WTC11 (cell line): ENCODE measurements at regions not wholly inside any gene's neighbourhood (a gene's known extent, or its start where the extent isn't known, plus 50 kb on each side); places are given as distances from the start of the nearest gene placed in this dataset.

Source experiments
- ATAC-seq: fragments of 200-7000 bp; cut with Tn5 transposase; 2 replicates; pipeline ENCODE4 v1.10.0; 2021; ENCODE audit warnings: mild to moderate bottlenecking, moderate library complexity
- CTCF ChIA-PET: fragments of 300-600 bp; sonication (Branson Sonifier 250); formaldehyde crosslinking; loops from one replicate; lab custom pipeline; 2021; ENCODE audit warnings: antibody characterized with exemption; lab: Charles Lee
- POLR2A ChIA-PET: fragments of 350-600 bp; sonication (Branson Sonifier 250); formaldehyde crosslinking; loops from one replicate; lab custom pipeline; 2021; ENCODE audit warnings: antibody characterized with exemption; lab: Charles Lee
- DNase-seq: peaks from one replicate; pipeline ENCODE4 v3.0.0; 2021; ENCODE audit warnings: low spot score
- H3K27ac Mint-ChIP-seq: 2 replicates; pipeline ENCODE4 v1.8.0; 2021; ENCODE audit warnings: mixed read lengths
- H3K27me3 Mint-ChIP-seq: 2 replicates; pipeline ENCODE4 v1.8.0; 2021; ENCODE audit warnings: low read depth, mild to moderate bottlenecking, moderate library complexity, mixed read lengths
- H3K36me3 Mint-ChIP-seq: 2 replicates; pipeline ENCODE4 v1.8.0; 2021; ENCODE audit warnings: mixed read lengths
- H3K4me1 Mint-ChIP-seq: 2 replicates; pipeline ENCODE4 v1.8.0; 2022; ENCODE audit warnings: mixed read lengths
- H3K4me3 Mint-ChIP-seq: 2 replicates; pipeline ENCODE4 v1.8.0; 2021; ENCODE audit warnings: mild to moderate bottlenecking, moderate library complexity, mixed read lengths
- H3K9me3 Mint-ChIP-seq: 2 replicates; pipeline ENCODE4 v1.8.0; 2021; ENCODE audit warnings: mixed read lengths
- AR ChIP-seq: fragments of 250-450 bp; sonication (Bioruptor Pico); IDR thresholded peaks from 2 replicates; pipeline ENCODE4 v1.9.0; 2021; ENCODE audit warnings: mild to moderate bottlenecking
- CREM ChIP-seq: sonication (generic); formaldehyde crosslinking; IDR thresholded peaks from 2 replicates; pipeline ENCODE4 v1.8.1; 2022; ENCODE audit warnings: mild to moderate bottlenecking, missing genetic modification reagents, moderate library complexity
- E2F1 ChIP-seq: sonication (generic); formaldehyde crosslinking; IDR thresholded peaks from 2 replicates; pipeline ENCODE4 v1.8.0; 2022; ENCODE audit warnings: mild to moderate bottlenecking, missing genetic modification reagents
- ELF4 ChIP-seq: sonication (generic); formaldehyde crosslinking; IDR thresholded peaks from 2 replicates; pipeline ENCODE4 v1.8.1; 2022; ENCODE audit warnings: low read depth, mild to moderate bottlenecking, moderate library complexity, missing genetic modification reagents
- ETV6 ChIP-seq: sonication (generic); formaldehyde crosslinking; IDR thresholded peaks from 2 replicates; pipeline ENCODE4 v1.8.1; 2022; ENCODE audit warnings: mild to moderate bottlenecking, missing genetic modification reagents
- FOXJ3 ChIP-seq: sonication (generic); formaldehyde crosslinking; IDR thresholded peaks from 2 replicates; pipeline ENCODE4 v1.9.0; 2021; ENCODE audit warnings: missing genetic modification reagents, mild to moderate bottlenecking, borderline replicate concordance
- FOXP1 ChIP-seq: sonication (generic); formaldehyde crosslinking; IDR thresholded peaks from 2 replicates; pipeline ENCODE4 v1.8.0; 2022; ENCODE audit warnings: missing genetic modification reagents, mild to moderate bottlenecking, moderate library complexity, borderline replicate concordance
- FOXP4 ChIP-seq: sonication (generic); formaldehyde crosslinking; IDR thresholded peaks from 2 replicates; pipeline ENCODE4 v1.8.0; 2022; ENCODE audit warnings: mild to moderate bottlenecking, missing genetic modification reagents
- GRHL2 ChIP-seq: fragments of 250-450 bp; sonication (Bioruptor Pico); IDR thresholded peaks from 2 replicates; pipeline ENCODE4 v1.8.0; 2022; ENCODE audit warnings: mild to moderate bottlenecking, moderate library complexity; ENCODE audit not compliant: insufficient replicate concordance, severe bottlenecking
- GTF2I ChIP-seq: fragments of 250-450 bp; sonication (Bioruptor Pico); conservative IDR thresholded peaks from 2 replicates; pipeline ENCODE4 v1.4.0; 2021; ENCODE audit warnings: mild to moderate bottlenecking
- HMGXB4 ChIP-seq: sonication (generic); formaldehyde crosslinking; IDR thresholded peaks from 2 replicates; pipeline ENCODE4 v1.8.1; 2023; ENCODE audit warnings: mild to moderate bottlenecking, moderate library complexity, missing genetic modification reagents
- RELA ChIP-seq: sonication (generic); formaldehyde crosslinking; IDR thresholded peaks from 2 replicates; pipeline ENCODE4 v1.8.1; 2022; ENCODE audit warnings: missing genetic modification reagents, mild to moderate bottlenecking, borderline replicate concordance
- SOX15 ChIP-seq: fragments of 250-450 bp; sonication (Bioruptor Pico); IDR thresholded peaks from 2 replicates; pipeline ENCODE4 v1.9.0; 2021; ENCODE audit warnings: mild to moderate bottlenecking
- ZBTB21 ChIP-seq: sonication (generic); formaldehyde crosslinking; IDR thresholded peaks from 2 replicates; pipeline ENCODE4 v1.8.1; 2023; ENCODE audit warnings: mild to moderate bottlenecking, missing genetic modification reagents, borderline replicate concordance
- ZBTB43 ChIP-seq: sonication (generic); formaldehyde crosslinking; IDR thresholded peaks from 2 replicates; pipeline ENCODE4 v1.8.1; 2023; ENCODE audit warnings: mild to moderate bottlenecking, missing genetic modification reagents
- ZNF121 ChIP-seq: sonication (generic); formaldehyde crosslinking; IDR thresholded peaks from 2 replicates; pipeline ENCODE4 v1.8.0; 2023; ENCODE audit warnings: missing genetic modification reagents
- ZNF232 ChIP-seq: sonication (generic); formaldehyde crosslinking; IDR thresholded peaks from 2 replicates; pipeline ENCODE4 v1.8.0; 2022; ENCODE audit warnings: mild to moderate bottlenecking, missing genetic modification reagents
- ZNF396 ChIP-seq: fragments of 250-450 bp; sonication (Bioruptor Pico); IDR thresholded peaks from 2 replicates; pipeline ENCODE4 v1.8.0; 2021; ENCODE audit warnings: mild to moderate bottlenecking, moderate library complexity, borderline replicate concordance
- ZNF671 ChIP-seq: fragments of 250-450 bp; sonication (Bioruptor Pico); IDR thresholded peaks from 2 replicates; pipeline ENCODE4 v1.8.0; 2021; ENCODE audit warnings: mild to moderate bottlenecking
- ZSCAN18 ChIP-seq: fragments of 250-450 bp; sonication (Bioruptor Pico); IDR thresholded peaks from 2 replicates; pipeline ENCODE4 v2.1.2; 2022; ENCODE audit warnings: mild to moderate bottlenecking, moderate library complexity

GRCh38 chr7:17212188-17212587 lies 86.3 kb upstream of the AHR start (continued):
- TF ChIP-seq ZNF396 (no peak), GTF2I (CRISPR knock-in tag) (no peak), ZBTB21 (no peak), ZBTB43 (no peak), ETV6 (CRISPR knock-in tag) (no peak), HMGXB4 (CRISPR knock-in tag) (no peak)
- TF ChIP-seq, all 79 proteins: peak for 0

GRCh38 chr7:17227766-17228490 lies 70.5 kb upstream of the AHR start:
- no peak for ATAC-seq
- no peak overlapping the region for H3K4me3 Mint-ChIP-seq
- POLR2A ChIA-PET, result interaction anchor here (0.7 kb wide), 1 partner anchor 314 kb away, joined by 7 read pairs; no protein-coding TSS in a partner anchor

GRCh38 chr7:17229228-17229627 lies 69.2 kb upstream of the AHR start:
- ATAC-seq (no peak), DNase-seq (no peak)
- H3K9me3 Mint-ChIP-seq, result no peaks in the 10 kb centered on the region
- TF ChIP-seq FOXP4 (CRISPR knock-in tag) (no peak), FOXJ3 (CRISPR knock-in tag) (no peak), ZBTB21 (no peak), AR (no peak), ZNF232 (no peak), CREM (CRISPR knock-in tag) (no peak), GRHL2 (CRISPR knock-in tag) (no peak), RELA (CRISPR knock-in tag) (no peak), ZNF671 (CRISPR knock-in tag) (no peak)
- H3K4me3 Mint-ChIP-seq, result no peak overlapping the region
- no peaks in the 10 kb centered on the region for H3K4me1 Mint-ChIP-seq
- POLR2A ChIA-PET, result no interaction called here
- no peaks in the 10 kb centered on the region for H3K27me3 Mint-ChIP-seq
- H3K36me3 Mint-ChIP-seq, result no peaks in the 10 kb centered on the region
- CTCF ChIA-PET, result no interaction called here
- no peak overlapping the region for H3K27ac Mint-ChIP-seq

More at GRCh38 chr7:17227766-17228490, 70.5 kb upstream of the AHR start:
- no peaks in the 10 kb centered on the region for H3K9me3 Mint-ChIP-seq
- H3K4me1 Mint-ChIP-seq, result no peaks in the 10 kb centered on the region
- H3K27ac Mint-ChIP-seq, result no peak overlapping the region
- H3K27me3 Mint-ChIP-seq, result no peaks in the 10 kb centered on the region
- no peaks in the 10 kb centered on the region for H3K36me3 Mint-ChIP-seq
- TF ChIP-seq ZSCAN18 (CRISPR knock-in tag), result no peak
- no peak for TF ChIP-seq ZNF121
- TF ChIP-seq E2F1 (CRISPR knock-in tag), result no peak
- no peak for TF ChIP-seq SOX15 (CRISPR knock-in tag)
- TF ChIP-seq FOXP1 (CRISPR knock-in tag), result no peak
- TF ChIP-seq ELF4 (CRISPR knock-in tag), result no peak
- CTCF ChIA-PET, result no interaction called here
- DNase-seq, result no peak
